ENCODE measurements at regions not wholly inside any gene's neighbourhood (a gene's known extent, or its start where the extent isn't known, plus 50 kb on each side); places are given as distances from the start of the nearest gene placed in this dataset.

DNA sequence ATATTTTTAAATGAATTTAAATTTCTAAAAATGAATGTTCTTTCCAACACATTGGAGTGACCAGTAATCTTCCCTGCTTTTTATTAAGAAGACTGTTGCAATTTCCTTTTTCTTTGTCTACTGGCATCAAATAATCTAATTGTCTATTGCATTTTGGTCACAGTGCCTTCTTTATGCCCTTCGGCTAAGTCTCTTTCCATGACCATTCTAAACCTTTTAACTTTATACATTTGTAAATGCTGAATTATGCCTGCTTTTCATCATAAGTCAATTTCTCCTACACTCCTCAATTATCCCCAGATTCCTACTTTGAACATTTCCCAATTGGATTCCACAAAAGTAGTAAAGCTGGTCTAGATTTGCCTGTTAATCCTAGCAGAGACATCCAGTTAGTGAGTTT is 69.1 kb upstream of the HSF2 start:
- TF ChIP-seq EZH2 (IDR thresholded peaks at IDR 0.05; ENCODE audit: insufficient read depth, poor library complexity, severe bottlenecking): no peak
- no peak for TF ChIP-seq EZH2phosphoT487 (IDR thresholded peaks at IDR 0.05; ENCODE audit: insufficient read depth, low read depth)
